Fibroblast of the aortic adventitia (primary cell): ENCODE measurements at regions not wholly inside any gene's neighbourhood (a gene's known extent, or its start where the extent isn't known, plus 50 kb on each side); places are given as distances from the start of the nearest gene placed in this dataset.
A peak's percentile ranks its signal among the peaks of the same experiment; 100 is the strongest.
"Not testable (repeated sequence)": the region's sequence is repeated elsewhere in the genome, so short reads cannot be mapped to it uniquely, and the experiment has no call there.

Source experiments
- DNase-seq: peaks from one replicate; pipeline ENCODE4 v3.0.0-alpha.2; 2010; ENCODE audit warnings: low read depth
- H3K4me3 ChIP-seq: 2 replicates; pipeline ENCODE4 v1.5.1; 2011; ENCODE audit warnings: low read depth, mild to moderate bottlenecking, control low read depth, low read length, moderate library complexity
- TF ChIP-seq, protein P1 (sequence below): IDR thresholded peaks from 2 replicates; pipeline ENCODE4 v1.5.1; 2011; ENCODE audit warnings: mild to moderate bottlenecking, low read length, control low read depth, inconsistent platforms; ENCODE audit not compliant: insufficient read depth

DNA sequence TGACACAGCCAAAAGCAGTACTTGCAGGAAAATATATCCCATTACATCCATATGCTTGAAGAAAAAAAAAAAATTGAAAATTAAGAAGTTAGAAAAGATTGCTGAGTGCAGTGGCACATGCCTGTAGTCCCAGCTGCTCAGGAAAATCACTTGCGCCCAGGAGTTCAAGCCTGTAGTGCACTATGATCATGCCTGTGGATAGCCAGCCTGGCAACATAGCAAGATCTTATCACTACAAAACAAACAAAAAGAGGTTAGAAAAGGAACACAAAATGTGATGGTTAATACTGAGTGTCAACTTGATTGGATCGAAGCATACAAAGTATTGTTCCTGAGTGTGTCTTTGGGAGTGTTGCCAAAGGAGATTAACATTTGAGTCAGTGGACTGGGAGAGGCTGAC lies 361.9 kb downstream of the NYAP2 start:
- peak; percentile 2 for DNase-seq
- TF ChIP-seq, protein P1, sequence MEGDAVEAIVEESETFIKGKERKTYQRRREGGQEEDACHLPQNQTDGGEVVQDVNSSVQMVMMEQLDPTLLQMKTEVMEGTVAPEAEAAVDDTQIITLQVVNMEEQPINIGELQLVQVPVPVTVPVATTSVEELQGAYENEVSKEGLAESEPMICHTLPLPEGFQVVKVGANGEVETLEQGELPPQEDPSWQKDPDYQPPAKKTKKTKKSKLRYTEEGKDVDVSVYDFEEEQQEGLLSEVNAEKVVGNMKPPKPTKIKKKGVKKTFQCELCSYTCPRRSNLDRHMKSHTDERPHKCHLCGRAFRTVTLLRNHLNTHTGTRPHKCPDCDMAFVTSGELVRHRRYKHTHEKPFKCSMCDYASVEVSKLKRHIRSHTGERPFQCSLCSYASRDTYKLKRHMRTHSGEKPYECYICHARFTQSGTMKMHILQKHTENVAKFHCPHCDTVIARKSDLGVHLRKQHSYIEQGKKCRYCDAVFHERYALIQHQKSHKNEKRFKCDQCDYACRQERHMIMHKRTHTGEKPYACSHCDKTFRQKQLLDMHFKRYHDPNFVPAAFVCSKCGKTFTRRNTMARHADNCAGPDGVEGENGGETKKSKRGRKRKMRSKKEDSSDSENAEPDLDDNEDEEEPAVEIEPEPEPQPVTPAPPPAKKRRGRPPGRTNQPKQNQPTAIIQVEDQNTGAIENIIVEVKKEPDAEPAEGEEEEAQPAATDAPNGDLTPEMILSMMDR, result no peak
- H3K4me3 ChIP-seq, result no peak overlapping the region

DNA sequence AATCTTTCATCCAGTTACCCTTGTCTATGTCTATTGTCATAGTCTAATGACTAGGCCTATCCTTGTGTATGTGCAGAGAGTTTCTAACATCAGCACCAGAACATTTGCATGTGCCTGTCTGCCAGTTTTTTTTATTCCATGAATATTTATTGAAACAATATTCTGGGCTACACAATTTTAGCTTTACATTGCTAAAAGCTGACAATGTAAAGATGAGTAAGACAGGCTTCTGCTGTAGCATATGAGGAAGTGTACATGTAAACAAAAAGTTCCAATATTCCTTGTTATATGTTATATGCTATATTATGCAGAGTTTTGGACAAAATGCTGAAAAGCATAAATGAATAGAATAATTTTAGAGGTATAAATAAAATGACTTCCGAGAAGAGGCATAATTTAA lies 357.7 kb downstream of the NYAP2 start:
- TF ChIP-seq, protein P1, result no peak
- DNase-seq, result no peak
- no peak overlapping the region for H3K4me3 ChIP-seq

DNA sequence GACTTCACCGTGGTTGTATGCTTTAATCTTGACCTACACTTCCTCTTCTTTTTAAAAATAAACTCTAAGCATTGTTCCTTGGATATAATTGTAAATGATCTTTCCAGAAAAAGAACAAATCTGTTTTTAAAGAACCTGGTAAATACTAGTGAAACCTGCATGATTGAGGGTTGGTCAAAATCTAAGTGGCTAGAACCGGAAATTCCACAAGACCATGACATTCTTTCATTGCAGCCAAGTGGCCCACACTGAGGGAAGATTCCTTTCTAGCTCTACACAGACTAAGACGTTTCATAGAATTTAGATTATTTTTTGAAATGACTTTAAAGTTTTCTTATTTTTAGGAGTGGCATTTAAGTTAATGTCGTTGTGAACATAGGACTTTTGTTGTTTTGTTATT lies 356.7 kb downstream of the NYAP2 start:
- peak; percentile 25 for DNase-seq
- TF ChIP-seq, protein P1, result no peak
- no peak overlapping the region for H3K4me3 ChIP-seq

DNA sequence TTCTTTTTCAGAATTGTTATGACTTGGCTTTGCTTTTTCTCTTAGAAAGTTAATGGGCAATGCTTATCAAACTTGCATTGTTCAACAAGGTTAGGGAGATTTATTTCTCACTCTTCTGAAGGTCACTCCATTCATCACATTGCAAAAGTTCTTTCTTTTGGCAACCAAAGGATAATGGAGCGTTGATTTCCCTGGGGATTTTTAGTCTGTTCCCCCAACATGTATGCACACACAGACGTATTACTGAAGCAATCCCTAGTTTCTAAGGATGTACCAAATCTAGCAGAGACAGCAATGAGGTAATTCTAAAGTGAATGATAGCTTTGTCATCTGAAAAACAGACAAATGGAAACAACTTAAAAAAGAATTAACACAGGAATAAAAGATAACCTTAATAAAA lies 349.1 kb downstream of the NYAP2 start:
- DNase-seq, result peak; percentile 66
- H3K4me3 ChIP-seq, result no peak overlapping the region
- TF ChIP-seq, protein P1, result no peak

DNA sequence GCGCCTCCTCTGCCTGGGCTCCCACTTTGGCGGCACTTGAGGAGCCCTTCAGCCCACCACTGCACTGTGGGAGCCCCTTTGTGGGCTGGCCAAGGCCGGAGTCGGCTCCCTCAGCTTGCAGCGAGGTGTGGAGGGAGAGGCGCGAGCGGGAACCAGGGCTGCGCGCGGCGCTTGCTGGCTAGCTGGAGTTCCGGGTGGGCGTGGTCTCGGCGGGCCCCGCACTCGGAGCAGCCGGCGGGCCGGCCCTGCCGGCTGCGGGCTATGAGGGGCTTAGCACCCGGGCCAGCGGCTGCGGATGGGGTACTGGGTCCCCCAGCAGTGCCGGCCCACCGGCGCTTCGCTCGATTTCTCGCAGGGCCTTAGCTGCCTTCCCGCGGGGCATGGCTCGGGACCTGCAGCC lies 344.5 kb downstream of the NYAP2 start:
- DNase-seq, H3K4me3 ChIP-seq: not testable (repeated sequence)

DNA sequence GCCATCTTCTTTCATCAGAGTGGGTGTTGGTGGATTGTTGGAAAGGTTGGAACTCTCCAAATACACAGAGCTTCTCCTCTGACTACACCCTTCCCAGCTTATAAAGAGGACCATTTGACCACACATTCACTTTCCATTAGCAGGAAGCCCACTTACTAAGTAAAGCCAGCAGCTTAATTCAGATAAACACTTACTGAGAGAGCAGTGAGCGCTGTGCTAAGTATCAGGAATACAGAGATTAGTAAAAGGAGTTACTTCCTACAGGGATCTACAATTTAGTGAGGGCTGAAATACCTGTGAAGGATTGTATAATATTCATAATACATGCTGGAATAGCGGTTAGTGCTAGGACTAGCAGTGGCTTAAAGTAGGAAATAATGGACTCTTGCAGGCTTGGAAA lies 343.0 kb downstream of the NYAP2 start:
- TF ChIP-seq, protein P1, result no peak

DNA sequence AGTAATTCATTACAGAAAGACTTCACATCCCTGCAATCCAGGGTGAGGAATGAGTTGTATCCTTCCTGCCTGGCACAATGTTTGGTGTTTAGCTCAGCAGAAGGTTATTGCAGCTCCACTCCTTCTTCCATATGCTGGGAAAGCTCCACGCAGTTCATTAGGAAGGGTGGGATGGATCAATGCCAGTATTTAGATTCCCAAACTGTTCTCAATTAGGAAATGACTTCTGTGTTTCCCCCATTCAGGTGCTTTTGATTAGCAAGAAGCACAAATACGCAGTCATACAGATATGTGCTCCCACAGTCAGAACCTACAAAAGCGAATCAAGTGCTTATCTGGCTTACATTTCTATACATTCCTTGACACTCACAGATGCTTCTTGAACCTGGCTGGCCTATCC lies 340.6 kb downstream of the NYAP2 start:
- no peak overlapping the region for H3K4me3 ChIP-seq
- DNase-seq, result peak; percentile 54
- TF ChIP-seq, protein P1, result no peak

More for the DNA sequence above, 343.0 kb downstream of the NYAP2 start:
- no peak overlapping the region for H3K4me3 ChIP-seq
- no peak for DNase-seq
